GM12874 (cell line): ENCODE measurements at regions not wholly inside any gene's neighbourhood (a gene's known extent, or its start where the extent isn't known, plus 50 kb on each side); places are given as distances from the start of the nearest gene placed in this dataset.

Experiments
- CTCF ChIP-seq: IDR thresholded peaks from 2 replicates; pipeline ENCODE4 v1.5.1; 2011; ENCODE audit warnings: low read depth, mild to moderate bottlenecking, control low read depth, low read length, moderate library complexity; ENCODE audit not compliant: insufficient read depth

GRCh38 chr6:144722925-144723324 lies 437.8 kb downstream of the UTRN start:
- TF ChIP-seq CTCF, result no peak

GRCh38 chr6:144723431-144723830 lies 438.3 kb downstream of the UTRN start:
- TF ChIP-seq CTCF, result no peak

- TF ChIP-seq CTCF, result no peak
These were observed 439.7 kb downstream of the UTRN start for GRCh38 chr6:144724818-144725217.

- no peak for TF ChIP-seq CTCF
These were observed 440.8 kb downstream of the UTRN start for GRCh38 chr6:144725736-144726522.

- TF ChIP-seq CTCF, result no peak
These were observed 443.7 kb downstream of the UTRN start for GRCh38 chr6:144728804-144729203.

GRCh38 chr6:144729502-144729901 lies 444.4 kb downstream of the UTRN start:
- TF ChIP-seq CTCF, result no peak

GRCh38 chr6:144730088-144730645 lies 445.0 kb downstream of the UTRN start:
- TF ChIP-seq CTCF, result no peak
